Smooth muscle cell (in vitro differentiated cells): ENCODE measurements at regions not wholly inside any gene's neighbourhood (a gene's known extent, or its start where the extent isn't known, plus 50 kb on each side); places are given as distances from the start of the nearest gene placed in this dataset.

Experiments used
- DNase-seq: peaks from one replicate; lab custom pipeline; 2025; ENCODE audit not compliant: unreplicated experiment; lab: John Stamatoyannopoulos, UW
- H2AFZ ChIP-seq: fragments of 200-600 bp; sonication (generic); 2 replicates; pipeline ENCODE4 v1.6.0; 2016; ENCODE audit warnings: antibody characterized with exemption, low read depth, mild to moderate bottlenecking
- H3F3A ChIP-seq: fragments of 200-600 bp; sonication (generic); 2 replicates; pipeline ENCODE4 v1.6.0; 2017; ENCODE audit warnings: antibody characterized with exemption, low read depth
- H3K27ac ChIP-seq: fragments of 200-600 bp; sonication (generic); 2 replicates; pipeline ENCODE4 v1.5.1; 2016; ENCODE audit warnings: low read depth, mild to moderate bottlenecking
- H3K27me3 ChIP-seq: fragments of 200-600 bp; sonication (generic); 2 replicates; pipeline ENCODE4 v1.6.1; 2016; ENCODE audit warnings: low read depth, mild to moderate bottlenecking
- H3K36me3 ChIP-seq: fragments of 200-600 bp; sonication (generic); 2 replicates; pipeline ENCODE4 v1.5.1; 2016; ENCODE audit warnings: low read depth
- H3K4me1 ChIP-seq: fragments of 200-600 bp; sonication (generic); 2 replicates; pipeline ENCODE4 v1.5.1; 2016; ENCODE audit warnings: low read depth
- H3K4me2 ChIP-seq: fragments of 200-600 bp; sonication (generic); 2 replicates; pipeline ENCODE4 v1.6.0; 2016; ENCODE audit warnings: mild to moderate bottlenecking
- H3K4me3 ChIP-seq: fragments of 200-600 bp; sonication (generic); 2 replicates; pipeline ENCODE4 v1.5.1; 2016; ENCODE audit warnings: mild to moderate bottlenecking
- H3K79me2 ChIP-seq: fragments of 200-600 bp; sonication (generic); 2 replicates; pipeline ENCODE4 v1.6.0; 2016; ENCODE audit warnings: low read depth, mild to moderate bottlenecking
- H3K9ac ChIP-seq: fragments of 200-600 bp; sonication (generic); 2 replicates; pipeline ENCODE4 v1.6.0; 2016; ENCODE audit warnings: low read depth
- H3K9me3 ChIP-seq: fragments of 200-600 bp; sonication (generic); replicated peaks from 2 replicates; pipeline ENCODE4 v1.5.1; 2016; ENCODE audit warnings: low read depth
- H4K20me1 ChIP-seq: fragments of 200-600 bp; sonication (generic); 2 replicates; pipeline ENCODE4 v1.6.0; 2016; ENCODE audit warnings: low read depth
- CTCF ChIP-seq: fragments of 200-600 bp; sonication (generic); IDR thresholded peaks from 2 replicates; pipeline ENCODE4 v1.5.1; 2017; ENCODE audit warnings: borderline replicate concordance, mild to moderate bottlenecking, antibody characterized with exemption; ENCODE audit not compliant: insufficient read depth, poor library complexity, severe bottlenecking
- WGBS: methylation state at CpG from one replicate; pipeline ENCODE4 v1.1.7; 2016; ENCODE audit warnings: low lambda C conversion rate; 5-methylcytosine and 5-hydroxymethylcytosine counted together

GRCh38 chr12:102735104-102735503 lies 181.9 kb downstream of the PAH start:
- no peak for DNase-seq
- no peak overlapping the region for H2AFZ ChIP-seq
- H3K27me3 ChIP-seq: no peaks in the 10 kb centered on the region
- no peaks in the 10 kb centered on the region for H4K20me1 ChIP-seq
- no peak for TF ChIP-seq CTCF
- peaks cover 6% of the 10 kb centered on the region for H3F3A ChIP-seq
- no peaks in the 10 kb centered on the region for H3K36me3 ChIP-seq
- H3K4me2 ChIP-seq: no peak overlapping the region
- no peaks in the 10 kb centered on the region for H3K79me2 ChIP-seq
- H3K9me3 ChIP-seq: no peaks in the 10 kb centered on the region
- no peak overlapping the region for H3K27ac ChIP-seq
- no peak overlapping the region for H3K4me3 ChIP-seq
- H3K9ac ChIP-seq: no peak overlapping the region
- WGBS: 91% methylated on average over 3 of the region's 3 CpGs
- H3K4me1 ChIP-seq: no peaks in the 10 kb centered on the region

GRCh38 chr12:102730996-102731395 lies 186.0 kb downstream of the PAH start:
- H3K4me2 ChIP-seq: no peak overlapping the region
- no peak overlapping the region for H2AFZ ChIP-seq
- H3K36me3 ChIP-seq: no peaks in the 10 kb centered on the region
- H3K9ac ChIP-seq: no peak overlapping the region
- no peaks in the 10 kb centered on the region for H3F3A ChIP-seq
- no peak overlapping the region for H3K4me3 ChIP-seq
- no peaks in the 10 kb centered on the region for H4K20me1 ChIP-seq
- H3K4me1 ChIP-seq: no peaks in the 10 kb centered on the region
- H3K27me3 ChIP-seq: no peaks in the 10 kb centered on the region
- H3K27ac ChIP-seq: no peak overlapping the region
- no peak for TF ChIP-seq CTCF
- DNase-seq: no peak
- no peaks in the 10 kb centered on the region for H3K9me3 ChIP-seq
- 92% methylated on average over 8 of the region's 8 CpGs for WGBS
- no peaks in the 10 kb centered on the region for H3K79me2 ChIP-seq

- no peaks in the 10 kb centered on the region for H3K9me3 ChIP-seq
- H3K4me2 ChIP-seq: no peak overlapping the region
- no peaks in the 10 kb centered on the region for H4K20me1 ChIP-seq
- no peaks in the 10 kb centered on the region for H3K36me3 ChIP-seq
- no peak for TF ChIP-seq CTCF
- no peak overlapping the region for H3K4me3 ChIP-seq
- no peaks in the 10 kb centered on the region for H3K27me3 ChIP-seq
- no peaks in the 10 kb centered on the region for H3K79me2 ChIP-seq
- H3K4me1 ChIP-seq: no peaks in the 10 kb centered on the region
- WGBS: 86% methylated on average over 5 of the region's 5 CpGs
- H3K9ac ChIP-seq: no peak overlapping the region
- no peak for DNase-seq
- H3F3A ChIP-seq: no peaks in the 10 kb centered on the region
- H2AFZ ChIP-seq: no peak overlapping the region
- no peak overlapping the region for H3K27ac ChIP-seq
Observed at GRCh38 chr12:102728506-102729242, 188.4 kb downstream of the PAH start.

GRCh38 chr12:102726686-102727085 lies 190.4 kb downstream of the PAH start:
- Histone ChIP-seq H2AFZ (no peak overlapping the region), H4K20me1 (no peaks in the 10 kb centered on the region), H3K4me3 (no peak overlapping the region), H3K36me3 (no peaks in the 10 kb centered on the region), H3K27ac (no peak overlapping the region), H3K79me2 (no peaks in the 10 kb centered on the region), H3K4me1 (no peaks in the 10 kb centered on the region), H3K9me3 (no peaks in the 10 kb centered on the region), H3K27me3 (no peaks in the 10 kb centered on the region), H3K9ac (no peak overlapping the region), H3K4me2 (no peak overlapping the region), H3F3A (no peaks in the 10 kb centered on the region)
- no peak for TF ChIP-seq CTCF
- no peak for DNase-seq
- 89% methylated on average over 4 of the region's 4 CpGs for WGBS
